ENCODE measurements at regions not wholly inside any gene's neighbourhood (a gene's known extent, or its start where the extent isn't known, plus 50 kb on each side); places are given as distances from the start of the nearest gene placed in this dataset.

- no peak for DNase-seq
- in situ Hi-C loops (cut with HindIII; ENCODE audit: low pct_ligation_motif_present, low pct_unique_long_range_greater_than_20kb, low sequenced_read_pairs): no loop called here
Measured at GRCh38 chr9:118000581-118000980, 296.4 kb downstream of the TLR4 start.

GRCh38 chr9:118003240-118003639 is 299.0 kb downstream of the TLR4 start:
- DNase-seq: no peak
- in situ Hi-C loops (cut with HindIII; ENCODE audit: low pct_ligation_motif_present, low pct_unique_long_range_greater_than_20kb, low sequenced_read_pairs): no loop called here

GRCh38 chr9:118008246-118008645 is 304.0 kb downstream of the TLR4 start:
- in situ Hi-C loops (cut with HindIII; ENCODE audit: low pct_ligation_motif_present, low pct_unique_long_range_greater_than_20kb, low sequenced_read_pairs): no loop called here
- no peak for DNase-seq

GRCh38 chr9:118009614-118010013 is 305.4 kb downstream of the TLR4 start:
- in situ Hi-C loops (cut with HindIII; ENCODE audit: low pct_ligation_motif_present, low pct_unique_long_range_greater_than_20kb, low sequenced_read_pairs): no loop called here
- DNase-seq: no peak

- DNase-seq: no peak
- in situ Hi-C loops (cut with HindIII; ENCODE audit: low pct_ligation_motif_present, low pct_unique_long_range_greater_than_20kb, low sequenced_read_pairs): no loop called here
Measured at GRCh38 chr9:118017607-118018122, 313.5 kb downstream of the TLR4 start.

- in situ Hi-C loops (cut with HindIII; ENCODE audit: low pct_ligation_motif_present, low pct_unique_long_range_greater_than_20kb, low sequenced_read_pairs): no loop called here
- DNase-seq: no peak
Measured at GRCh38 chr9:118023644-118024043, 319.4 kb downstream of the TLR4 start.

- no peak for DNase-seq
- in situ Hi-C loops (cut with HindIII; ENCODE audit: low pct_ligation_motif_present, low pct_unique_long_range_greater_than_20kb, low sequenced_read_pairs): no loop called here
Measured at GRCh38 chr9:118028225-118028624, 324.0 kb downstream of the TLR4 start.

GRCh38 chr9:118029425-118029824 is 325.2 kb downstream of the TLR4 start:
- no peak for DNase-seq
- in situ Hi-C loops (cut with HindIII; ENCODE audit: low pct_ligation_motif_present, low pct_unique_long_range_greater_than_20kb, low sequenced_read_pairs): no loop called here

- DNase-seq: no peak
Measured at GRCh38 chr9:118034701-118035100, 330.5 kb downstream of the TLR4 start.

GRCh38 chr9:118038713-118039112 is 334.5 kb downstream of the TLR4 start:
- in situ Hi-C loops (cut with HindIII; ENCODE audit: low pct_ligation_motif_present, low pct_unique_long_range_greater_than_20kb, low sequenced_read_pairs): no loop called here
- no peak for DNase-seq

More at GRCh38 chr9:118034701-118035100, 330.5 kb downstream of the TLR4 start:
- in situ Hi-C loops (cut with HindIII; ENCODE audit: low pct_ligation_motif_present, low pct_unique_long_range_greater_than_20kb, low sequenced_read_pairs): no loop called here

- in situ Hi-C loops (cut with HindIII; ENCODE audit: low pct_ligation_motif_present, low pct_unique_long_range_greater_than_20kb, low sequenced_read_pairs): no loop called here
- no peak for DNase-seq
Measured at GRCh38 chr9:118058227-118058626, 354.0 kb downstream of the TLR4 start.

- in situ Hi-C loops (cut with HindIII; ENCODE audit: low pct_ligation_motif_present, low pct_unique_long_range_greater_than_20kb, low sequenced_read_pairs): no loop called here
- peak; percentile 50 for DNase-seq
Measured at GRCh38 chr9:118059484-118060278, 355.5 kb downstream of the TLR4 start.

GRCh38 chr9:118083161-118083560 is 379.0 kb downstream of the TLR4 start:
- in situ Hi-C loops (cut with HindIII; ENCODE audit: low pct_ligation_motif_present, low pct_unique_long_range_greater_than_20kb, low sequenced_read_pairs): no loop called here
- no peak for DNase-seq

GRCh38 chr9:118088090-118088489 is 383.9 kb downstream of the TLR4 start:
- no peak for DNase-seq
- in situ Hi-C loops (cut with HindIII; ENCODE audit: low pct_ligation_motif_present, low pct_unique_long_range_greater_than_20kb, low sequenced_read_pairs): no loop called here

GRCh38 chr9:118091226-118091625 is 387.0 kb downstream of the TLR4 start:
- in situ Hi-C loops (cut with HindIII; ENCODE audit: low pct_ligation_motif_present, low pct_unique_long_range_greater_than_20kb, low sequenced_read_pairs): no loop called here
- no peak for DNase-seq

- DNase-seq: no peak
- in situ Hi-C loops (cut with HindIII; ENCODE audit: low pct_ligation_motif_present, low pct_unique_long_range_greater_than_20kb, low sequenced_read_pairs): no loop called here
Measured at GRCh38 chr9:118091711-118092500, 387.7 kb downstream of the TLR4 start.

- DNase-seq: no peak
- in situ Hi-C loops (cut with HindIII; ENCODE audit: low pct_ligation_motif_present, low pct_unique_long_range_greater_than_20kb, low sequenced_read_pairs): no loop called here
Measured at GRCh38 chr9:118094387-118094786, 390.2 kb downstream of the TLR4 start.

GRCh38 chr9:118100529-118101419 is 396.6 kb downstream of the TLR4 start:
- DNase-seq: no peak
- in situ Hi-C loops (cut with HindIII; ENCODE audit: low pct_ligation_motif_present, low pct_unique_long_range_greater_than_20kb, low sequenced_read_pairs): no loop called here

- in situ Hi-C loops (cut with HindIII; ENCODE audit: low pct_ligation_motif_present, low pct_unique_long_range_greater_than_20kb, low sequenced_read_pairs): no loop called here
- no peak for DNase-seq
Measured at GRCh38 chr9:118104363-118104762, 400.2 kb downstream of the TLR4 start.
